ENCODE measurements at regions not wholly inside any gene's neighbourhood (a gene's known extent, or its start where the extent isn't known, plus 50 kb on each side); places are given as distances from the start of the nearest gene placed in this dataset.

DNA sequence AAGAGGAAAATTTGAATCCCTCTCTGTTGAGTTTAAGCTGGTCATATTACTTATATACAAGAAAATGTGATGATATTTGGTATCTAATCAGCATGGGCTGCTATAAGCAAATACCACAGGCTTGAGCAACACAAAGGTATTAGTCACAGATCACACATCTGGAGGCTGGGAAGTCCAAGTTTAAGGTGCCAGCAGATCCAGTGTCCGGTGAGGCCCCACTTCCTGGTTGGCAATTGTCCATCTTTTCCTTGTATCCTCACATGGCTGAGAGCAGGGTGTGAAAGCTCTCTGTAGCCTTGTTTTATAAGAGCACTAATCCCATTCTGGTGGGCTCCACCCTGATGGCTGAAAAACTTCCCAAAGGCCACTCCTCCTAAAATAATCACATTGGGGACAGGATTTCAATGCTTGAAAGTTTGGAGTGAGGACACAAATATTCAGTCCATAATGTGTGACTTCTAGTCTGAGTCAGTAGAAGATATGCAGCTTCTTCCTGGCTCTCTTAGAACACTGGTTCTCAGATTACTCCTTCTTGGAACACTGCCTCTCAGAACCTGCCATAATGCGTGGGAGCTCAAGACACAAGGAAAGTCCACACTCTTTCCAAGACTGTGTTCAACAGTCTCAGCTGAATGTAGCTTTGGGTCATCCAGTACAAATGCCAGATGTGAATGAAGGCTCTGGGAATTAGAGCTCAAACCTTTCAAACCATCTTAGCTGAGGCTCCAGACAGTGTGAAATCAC lies 124.1 kb downstream of the PRDM9 start:
- H3K4me1 Mint-ChIP-seq: no peaks in the 10 kb centered on the region
- H3K4me3 Mint-ChIP-seq: no peak overlapping the region
- DNase-seq (ENCODE audit: low read depth, low spot score): no peak
- no peaks in the 10 kb centered on the region for H3K9me3 Mint-ChIP-seq
- H3K36me3 Mint-ChIP-seq (ENCODE audit: low read depth): no peaks in the 10 kb centered on the region
- H3K27ac Mint-ChIP-seq (ENCODE audit: unreplicated experiment): no peak overlapping the region
- TF ChIP-seq, protein P1, sequence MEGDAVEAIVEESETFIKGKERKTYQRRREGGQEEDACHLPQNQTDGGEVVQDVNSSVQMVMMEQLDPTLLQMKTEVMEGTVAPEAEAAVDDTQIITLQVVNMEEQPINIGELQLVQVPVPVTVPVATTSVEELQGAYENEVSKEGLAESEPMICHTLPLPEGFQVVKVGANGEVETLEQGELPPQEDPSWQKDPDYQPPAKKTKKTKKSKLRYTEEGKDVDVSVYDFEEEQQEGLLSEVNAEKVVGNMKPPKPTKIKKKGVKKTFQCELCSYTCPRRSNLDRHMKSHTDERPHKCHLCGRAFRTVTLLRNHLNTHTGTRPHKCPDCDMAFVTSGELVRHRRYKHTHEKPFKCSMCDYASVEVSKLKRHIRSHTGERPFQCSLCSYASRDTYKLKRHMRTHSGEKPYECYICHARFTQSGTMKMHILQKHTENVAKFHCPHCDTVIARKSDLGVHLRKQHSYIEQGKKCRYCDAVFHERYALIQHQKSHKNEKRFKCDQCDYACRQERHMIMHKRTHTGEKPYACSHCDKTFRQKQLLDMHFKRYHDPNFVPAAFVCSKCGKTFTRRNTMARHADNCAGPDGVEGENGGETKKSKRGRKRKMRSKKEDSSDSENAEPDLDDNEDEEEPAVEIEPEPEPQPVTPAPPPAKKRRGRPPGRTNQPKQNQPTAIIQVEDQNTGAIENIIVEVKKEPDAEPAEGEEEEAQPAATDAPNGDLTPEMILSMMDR (conservative IDR thresholded peaks at IDR 0.05): no peak
- H3K27me3 Mint-ChIP-seq (ENCODE audit: low read depth): no peaks in the 10 kb centered on the region

DNA sequence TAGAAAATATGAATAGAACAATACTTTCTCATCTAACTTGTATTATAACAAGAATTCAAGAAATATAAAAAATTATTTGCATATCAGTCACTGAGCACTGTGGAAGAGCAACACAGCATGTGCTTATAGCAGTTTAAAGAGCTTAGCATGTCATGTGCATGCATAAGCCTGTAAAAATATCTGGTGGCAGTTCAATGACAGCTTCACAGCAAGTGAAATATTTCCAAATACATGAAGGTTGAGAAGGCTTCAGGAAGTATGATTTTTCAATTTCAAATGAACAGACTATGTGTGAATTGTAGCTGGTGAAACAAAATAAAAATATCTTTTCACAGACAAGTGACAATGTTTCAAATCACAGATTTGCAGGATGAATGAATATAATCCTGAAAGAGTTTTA lies 128.5 kb downstream of the PRDM9 start:
- H3K4me3 Mint-ChIP-seq: no peak overlapping the region
- no peaks in the 10 kb centered on the region for H3K9me3 Mint-ChIP-seq
- no peaks in the 10 kb centered on the region for H3K36me3 Mint-ChIP-seq (ENCODE audit: low read depth)
- no peak for DNase-seq (ENCODE audit: low read depth, low spot score)
- H3K27ac Mint-ChIP-seq (ENCODE audit: unreplicated experiment): no peak overlapping the region
- no peaks in the 10 kb centered on the region for H3K27me3 Mint-ChIP-seq (ENCODE audit: low read depth)
- no peaks in the 10 kb centered on the region for H3K4me1 Mint-ChIP-seq
- TF ChIP-seq, protein P1 (conservative IDR thresholded peaks at IDR 0.05): no peak

DNA sequence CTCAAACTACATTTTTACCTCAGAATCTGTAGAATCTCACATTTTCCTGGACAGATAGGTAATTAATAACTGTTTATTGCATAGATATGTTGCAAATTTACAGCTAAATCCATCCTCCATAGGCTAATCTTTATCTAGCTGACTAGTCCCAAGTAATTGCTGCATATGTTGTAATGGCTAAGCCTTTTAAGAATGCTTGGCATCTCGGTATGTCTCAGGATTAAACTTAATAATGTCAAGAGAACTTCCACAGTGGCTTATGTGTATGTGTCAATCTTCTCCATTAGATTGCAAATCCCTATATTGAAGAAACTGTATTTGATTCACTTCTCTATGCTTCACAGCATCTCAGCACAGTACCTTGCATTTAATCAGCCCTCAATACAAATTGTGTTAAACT lies 131.9 kb downstream of the PRDM9 start:
- TF ChIP-seq, protein P1 (conservative IDR thresholded peaks at IDR 0.05): no peak
- Mint-ChIP-seq H3K9me3 (no peaks in the 10 kb centered on the region), H3K27ac (ENCODE audit: unreplicated experiment) (no peak overlapping the region), H3K27me3 (ENCODE audit: low read depth) (no peaks in the 10 kb centered on the region), H3K4me3 (no peak overlapping the region), H3K4me1 (no peaks in the 10 kb centered on the region), H3K36me3 (ENCODE audit: low read depth) (no peaks in the 10 kb centered on the region)
- no peak for DNase-seq (ENCODE audit: low read depth, low spot score)

DNA sequence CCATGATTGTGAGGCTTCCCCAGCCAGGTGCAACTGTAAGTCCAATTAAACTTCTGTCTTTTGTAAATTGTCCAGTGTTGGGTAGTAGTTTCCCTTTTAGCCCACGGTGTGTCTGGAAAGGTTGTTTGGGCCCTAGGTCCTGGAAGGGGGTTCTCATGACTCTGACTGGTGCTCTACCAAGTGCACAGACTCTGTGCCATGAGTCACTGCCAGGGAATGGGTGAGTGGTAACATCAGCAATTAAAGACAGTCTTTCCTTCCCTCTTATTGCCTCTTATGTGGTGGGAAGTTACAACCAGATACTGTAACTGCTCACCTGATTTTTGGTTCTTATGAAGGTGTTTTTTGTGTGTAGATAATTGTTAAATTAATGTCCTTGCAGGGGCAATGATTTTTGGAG lies 141.2 kb downstream of the PRDM9 start:
- no peaks in the 10 kb centered on the region for H3K36me3 Mint-ChIP-seq (ENCODE audit: low read depth)
- no peak overlapping the region for H3K4me3 Mint-ChIP-seq
- TF ChIP-seq, protein P1 (conservative IDR thresholded peaks at IDR 0.05): no peak
- H3K4me1 Mint-ChIP-seq: no peaks in the 10 kb centered on the region
- no peak overlapping the region for H3K27ac Mint-ChIP-seq (ENCODE audit: unreplicated experiment)
- H3K9me3 Mint-ChIP-seq: peaks cover 9% of the 10 kb centered on the region
- no peak for DNase-seq (ENCODE audit: low read depth, low spot score)
- H3K27me3 Mint-ChIP-seq (ENCODE audit: low read depth): no peaks in the 10 kb centered on the region

DNA sequence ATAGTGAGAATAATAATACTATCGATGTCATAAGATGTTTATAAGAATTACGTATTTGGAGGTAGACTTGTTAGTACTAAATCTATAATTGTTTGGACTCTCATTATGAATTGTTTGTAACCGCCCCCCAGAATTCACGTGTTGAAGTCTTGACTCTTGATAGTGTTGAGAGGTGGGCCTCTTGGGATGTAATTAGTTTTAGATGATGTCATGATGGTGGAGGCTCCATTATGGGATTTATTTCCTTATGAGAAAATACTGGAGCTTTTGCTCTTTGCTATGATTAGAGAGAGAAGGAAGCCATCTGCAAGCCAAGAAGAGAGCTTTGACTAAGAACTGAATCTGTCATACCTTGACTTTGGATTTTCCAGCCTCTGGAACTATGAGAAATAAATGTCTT lies 142.2 kb downstream of the PRDM9 start:
- Mint-ChIP-seq H3K9me3 (peaks cover 9% of the 10 kb centered on the region), H3K4me1 (no peaks in the 10 kb centered on the region), H3K4me3 (no peak overlapping the region), H3K36me3 (ENCODE audit: low read depth) (no peaks in the 10 kb centered on the region), H3K27ac (ENCODE audit: unreplicated experiment) (no peak overlapping the region), H3K27me3 (ENCODE audit: low read depth) (no peaks in the 10 kb centered on the region)
- no peak for DNase-seq (ENCODE audit: low read depth, low spot score)
- TF ChIP-seq, protein P1 (conservative IDR thresholded peaks at IDR 0.05): no peak

Data from neural crest cell (in vitro differentiated cells).